H1 (cell line): ENCODE measurements at regions not wholly inside any gene's neighbourhood (a gene's known extent, or its start where the extent isn't known, plus 50 kb on each side); places are given as distances from the start of the nearest gene placed in this dataset.
"Not testable (repeated sequence)": the region's sequence is repeated elsewhere in the genome, so short reads cannot be mapped to it uniquely, and the experiment has no call there.

Source experiments
- CTCF ChIA-PET: fragments of 300-600 bp; sonication (Branson Sonifier 250); formaldehyde crosslinking; loops from one replicate; lab custom pipeline; 2021; ENCODE audit not compliant: partially characterized antibody; lab: Charles Lee
- POLR2A ChIA-PET: fragments of 300-600 bp; sonication (Branson Sonifier 250); formaldehyde crosslinking; loops from one replicate; lab custom pipeline; 2021; ENCODE audit warnings: inconsistent platforms; ENCODE audit not compliant: partially characterized antibody; lab: Charles Lee
- DNase-seq, 2 experiments: peaks; one replicate each; pipeline versions ENCODE4 v3.0.0 to v3.0.0-alpha.2; 2010 to 2022; ENCODE audit warnings: low spot score in 2 of 2, low read depth in 1 of 2, mixed read lengths in 1 of 2
- FAIRE-seq: peaks from 2 replicates; lab custom pipeline; 2011; peaks lifted over from hg19 to GRCh38; lab: Jason Lieb, UNC
- H2AFZ ChIP-seq: 2 replicates; pipeline ENCODE4 v1.8.1; 2012; ENCODE audit warnings: low read length, inconsistent platforms
- H2AK5ac ChIP-seq: 2 replicates; pipeline ENCODE4 v1.6.1; 2013; ENCODE audit warnings: low read depth, low read length
- H2BK120ac ChIP-seq: replicated peaks from 2 replicates; pipeline ENCODE3; 2013; ENCODE audit warnings: low read depth, low read length, inconsistent platforms
- H2BK12ac ChIP-seq: 2 replicates; pipeline ENCODE4 v1.6.1; 2013; ENCODE audit warnings: low read depth, low read length
- H2BK15ac ChIP-seq: 2 replicates; pipeline ENCODE4 v1.6.1; 2013; ENCODE audit warnings: low read length
- H2BK20ac ChIP-seq: 2 replicates; pipeline ENCODE4 v1.6.1; 2013; ENCODE audit warnings: low read length
- H2BK5ac ChIP-seq: 2 replicates; pipeline ENCODE4 v1.6.1; 2013; ENCODE audit warnings: low read depth, low read length
- H3K14ac ChIP-seq: 2 replicates; pipeline ENCODE4 v1.6.1; 2013; ENCODE audit warnings: inconsistent platforms; ENCODE audit not compliant: insufficient read length
- H3K18ac ChIP-seq: 2 replicates; pipeline ENCODE4 v1.6.1; 2013; ENCODE audit warnings: low read length; ENCODE audit errors: extremely low read depth
- H3K23ac ChIP-seq: 2 replicates; pipeline ENCODE4 v1.6.1; 2013; ENCODE audit warnings: inconsistent platforms; ENCODE audit not compliant: insufficient read length
- H3K23me2 ChIP-seq: 2 replicates; pipeline ENCODE4 v1.6.1; 2013; ENCODE audit warnings: low read depth, low read length
- H3K27ac ChIP-seq: 2 replicates; pipeline ENCODE4 v1.6.1; 2011; ENCODE audit warnings: low read depth, low read length, inconsistent platforms
- H3K27me3 ChIP-seq, 4 experiments: replicated peaks in 1 of 4; 1 replicate in 1 of 4; 2 replicates in 3 of 4; pipeline versions ENCODE4 v1.6.1 to v1.8.1; 2011 to 2013; ENCODE audit warnings: low read length in 3 of 4, mild to moderate bottlenecking in 3 of 4, inconsistent platforms in 2 of 4, mixed read lengths in 2 of 4, moderate library complexity in 1 of 4; ENCODE audit not compliant: control insufficient read depth in 3 of 4, insufficient read depth in 3 of 4; ENCODE audit errors: extremely low read depth in 1 of 4
- H3K36me3 ChIP-seq, 4 experiments: 2 replicates each; pipeline versions ENCODE4 v1.6.1 to v1.8.1; 2011 to 2013; ENCODE audit warnings: mild to moderate bottlenecking in 4 of 4, low read length in 3 of 4, moderate library complexity in 2 of 4, control low read depth in 1 of 4, inconsistent platforms in 1 of 4; ENCODE audit not compliant: insufficient read depth in 4 of 4, control insufficient read depth in 2 of 4
- H3K4ac ChIP-seq: replicated peaks from 2 replicates; pipeline ENCODE3; 2013; ENCODE audit warnings: low read length, low read depth, mixed read lengths, inconsistent platforms; ENCODE audit not compliant: insufficient read length
- H3K4me1 ChIP-seq, 4 experiments: replicated peaks in 1 of 4; 1 replicate in 1 of 4; 2 replicates in 3 of 4; pipeline versions ENCODE4 v1.6.1 to v1.8.1; 2011 to 2013; ENCODE audit warnings: low read length in 3 of 4, inconsistent platforms in 2 of 4, mixed read lengths in 1 of 4; ENCODE audit not compliant: insufficient read depth in 4 of 4, control insufficient read depth in 3 of 4
- H3K4me2 ChIP-seq, 2 experiments: 2 replicates each; pipeline versions ENCODE4 v1.6.1 to v1.8.1; 2011 to 2013; ENCODE audit warnings: low read depth in 2 of 2, low read length in 2 of 2, control low read depth in 1 of 2, inconsistent platforms in 1 of 2, mild to moderate bottlenecking in 1 of 2; ENCODE audit not compliant: insufficient read depth in 1 of 2
- H3K4me3 ChIP-seq, 4 experiments: fragments of 200-600, 300-600 bp in 1 of 4; sonication (generic), shearing (Covaris generic), sonication (Bioruptor Twin) in 1 of 4; 2 replicates each; pipeline versions ENCODE4 v1.5.1 to v1.8.1; 2011 to 2016; ENCODE audit warnings: low read length in 4 of 4, low read depth in 3 of 4, control low read depth in 2 of 4, inconsistent platforms in 2 of 4, mild to moderate bottlenecking in 2 of 4, mixed read lengths in 1 of 4, moderate library complexity in 1 of 4; ENCODE audit not compliant: insufficient read depth in 2 of 4; ENCODE audit errors: extremely low read depth in 1 of 4
- H3K56ac ChIP-seq: replicated peaks from 2 replicates; pipeline ENCODE3; 2013; ENCODE audit warnings: low read depth, mild to moderate bottlenecking, mixed read lengths, low read length, inconsistent platforms; ENCODE audit not compliant: insufficient read length
- H3K79me1 ChIP-seq: 2 replicates; pipeline ENCODE4 v1.6.1; 2013; ENCODE audit warnings: low read depth, low read length, control low read depth
- H3K79me2 ChIP-seq, 2 experiments: 2 replicates each; pipeline versions ENCODE4 v1.6.1 to v1.8.1; 2012 to 2013; ENCODE audit warnings: low read length in 2 of 2, mild to moderate bottlenecking in 2 of 2, inconsistent platforms in 1 of 2; ENCODE audit not compliant: insufficient read depth in 2 of 2, control insufficient read depth in 1 of 2
- H3K9ac ChIP-seq, 4 experiments: replicated peaks in 1 of 4; 1 replicate in 1 of 4; 2 replicates in 3 of 4; pipeline versions ENCODE4 v1.6.1 to v1.8.1; 2011 to 2013; ENCODE audit warnings: low read depth in 3 of 4, low read length in 3 of 4, control low read depth in 2 of 4, mild to moderate bottlenecking in 2 of 4, moderate library complexity in 2 of 4, inconsistent platforms in 1 of 4; ENCODE audit errors: extremely low read depth in 1 of 4
- H3K9me3 ChIP-seq, 2 experiments: 2 replicates each; pipeline versions ENCODE4 v1.6.1 to v1.8.1; 2012 to 2013; ENCODE audit warnings: mild to moderate bottlenecking in 2 of 2, moderate library complexity in 2 of 2, control low read depth in 1 of 2, inconsistent platforms in 1 of 2, low read depth in 1 of 2, low read length in 1 of 2, mixed read lengths in 1 of 2; ENCODE audit not compliant: insufficient read depth in 2 of 2
- H4K20me1 ChIP-seq, 2 experiments: replicated peaks in 1 of 2; 2 replicates each; pipeline versions ENCODE3 to v1.8.1; 2011 to 2013; ENCODE audit warnings: inconsistent platforms in 2 of 2, low read length in 2 of 2, mild to moderate bottlenecking in 1 of 2; ENCODE audit not compliant: insufficient read depth in 2 of 2, control insufficient read depth in 1 of 2
- H4K5ac ChIP-seq: 2 replicates; pipeline ENCODE4 v1.6.1; 2013; ENCODE audit warnings: low read length, low read depth, mixed read lengths, inconsistent platforms; ENCODE audit not compliant: insufficient read length
- H4K8ac ChIP-seq: 2 replicates; pipeline ENCODE4 v1.8.0; 2013; ENCODE audit warnings: mild to moderate bottlenecking, moderate library complexity, low read length, inconsistent platforms; ENCODE audit not compliant: insufficient read depth; ENCODE audit errors: extremely low read depth
- H4K91ac ChIP-seq: replicated peaks from 2 replicates; pipeline ENCODE3; 2013; ENCODE audit warnings: low read length, mixed read lengths, inconsistent platforms; ENCODE audit not compliant: insufficient read length
- WGBS, 2 experiments: shearing (Covaris generic) in 1 of 2; methylation state at CpG; one replicate each; pipeline versions ENCODE4 v1.1.6 to v1.1.7; 2013 to 2015; ENCODE audit warnings: low lambda C conversion rate in 2 of 2, mixed read lengths in 2 of 2, inconsistent platforms in 1 of 2, low coverage in 1 of 2, missing lambda C conversion rate in 1 of 2; ENCODE audit not compliant: insufficient replicate concordance in 2 of 2, insufficient coverage in 1 of 2, insufficient read length in 1 of 2; ENCODE audit errors: extremely low coverage in 1 of 2, missing lambda C conversion rate in 1 of 2; 5-methylcytosine and 5-hydroxymethylcytosine counted together

DNA sequence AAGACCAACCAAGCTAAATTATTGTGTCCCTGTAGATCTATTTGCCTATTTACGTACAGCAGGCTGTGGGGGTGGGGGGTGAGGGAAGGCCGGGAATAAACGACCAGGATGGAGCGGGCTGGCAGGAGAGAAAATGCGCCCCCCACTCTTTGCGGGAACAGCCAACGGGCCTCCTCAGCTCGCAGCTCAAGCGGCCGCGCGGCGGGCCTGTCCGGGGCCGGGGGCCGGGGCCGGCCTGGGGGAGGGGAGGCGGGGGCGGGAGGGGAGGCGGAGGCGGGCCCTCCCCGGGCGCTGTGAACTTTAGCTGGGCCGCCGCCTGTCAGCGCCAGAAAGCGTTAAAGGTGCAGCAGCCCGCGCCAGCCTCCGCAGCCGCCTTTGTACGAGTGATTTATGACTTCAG is 679.1 kb downstream of the SPATA31A7 start:
- H3K56ac ChIP-seq, H4K5ac ChIP-seq, H3K9me3 ChIP-seq, H3K4me1 ChIP-seq, H2BK5ac ChIP-seq, H3K14ac ChIP-seq, H3K23me2 ChIP-seq, FAIRE-seq, H3K27ac ChIP-seq, H3K79me2 ChIP-seq, H3K9ac ChIP-seq, H2AFZ ChIP-seq, POLR2A ChIA-PET, H3K18ac ChIP-seq, H4K20me1 ChIP-seq, H4K91ac ChIP-seq, H3K4ac ChIP-seq, DNase-seq, H4K8ac ChIP-seq, H2BK120ac ChIP-seq, H3K79me1 ChIP-seq, H2BK20ac ChIP-seq, H2BK15ac ChIP-seq, H3K36me3 ChIP-seq, CTCF ChIA-PET, H3K4me2 ChIP-seq, H2AK5ac ChIP-seq, H2BK12ac ChIP-seq, H3K4me3 ChIP-seq, H3K23ac ChIP-seq, H3K27me3 ChIP-seq: not testable (repeated sequence)
- no CpG with 5 or more reads among the region's 32 CpGs for WGBS, 2 experiments

DNA sequence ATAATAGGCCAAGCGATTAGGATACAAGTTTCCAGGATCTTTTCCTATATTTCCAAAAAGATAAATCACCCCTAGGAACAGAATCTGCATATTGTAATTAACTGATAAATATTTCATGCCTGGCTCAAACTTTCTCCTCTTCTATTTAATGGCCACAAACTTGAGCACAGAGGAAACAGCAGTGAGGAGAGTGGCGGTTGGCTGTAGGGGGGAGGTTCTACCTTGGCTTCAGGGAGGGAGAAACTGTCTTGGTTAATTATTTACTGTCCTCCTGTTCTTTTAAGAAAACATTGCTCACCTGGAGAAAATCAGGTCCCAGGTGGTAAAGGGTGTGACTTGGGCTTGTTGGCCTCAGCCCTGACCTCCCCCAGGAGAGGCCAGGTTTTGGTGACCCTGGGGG is 682.5 kb downstream of the SPATA31A7 start:
- H2BK12ac ChIP-seq, H2BK5ac ChIP-seq, H2AK5ac ChIP-seq, POLR2A ChIA-PET, H4K20me1 ChIP-seq, H4K8ac ChIP-seq, FAIRE-seq, H3K4me3 ChIP-seq, H3K4ac ChIP-seq, H2AFZ ChIP-seq, H4K5ac ChIP-seq, H3K9me3 ChIP-seq, DNase-seq, H2BK120ac ChIP-seq, H3K18ac ChIP-seq, H3K14ac ChIP-seq, H3K79me2 ChIP-seq, H3K9ac ChIP-seq, H3K27me3 ChIP-seq, H3K23ac ChIP-seq, H3K4me1 ChIP-seq, H2BK20ac ChIP-seq, H3K56ac ChIP-seq, CTCF ChIA-PET, H3K36me3 ChIP-seq, H4K91ac ChIP-seq, H3K4me2 ChIP-seq, H2BK15ac ChIP-seq, H3K23me2 ChIP-seq, H3K79me1 ChIP-seq, H3K27ac ChIP-seq: not testable (repeated sequence)
- WGBS, 2 experiments: 94% methylated on average over 1 of the region's 2 CpGs; no CpG with 5 or more reads in 1 of the 2 experiments
